Astrocyte of the cerebellum (primary cell): ENCODE measurements at regions not wholly inside any gene's neighbourhood (a gene's known extent, or its start where the extent isn't known, plus 50 kb on each side); places are given as distances from the start of the nearest gene placed in this dataset.

Experiments
- DNase-seq: peaks from one replicate; pipeline ENCODE4 v3.0.0-alpha.2; 2011; ENCODE audit warnings: low read depth
- H3K4me3 ChIP-seq: 2 replicates; pipeline ENCODE4 v1.5.1; 2011; ENCODE audit warnings: mild to moderate bottlenecking, low read depth, low read length, moderate library complexity
- CTCF ChIP-seq: IDR thresholded peaks from 2 replicates; pipeline ENCODE4 v1.5.1; 2012; ENCODE audit warnings: low read length, low read depth, moderate library complexity, mild to moderate bottlenecking; ENCODE audit errors: missing control alignments
- in situ Hi-C: cut with HindIII; loops from 2 replicates; pipeline ENCODE4 v1.10.0; 2017; ENCODE audit warnings: low sequenced_read_pairs

- in situ Hi-C loops: no loop called here
Measured at GRCh38 chr6:114579486-114579885, 236.7 kb upstream of the HS3ST5 start.

GRCh38 chr6:114577109-114577508 lies 234.3 kb upstream of the HS3ST5 start:
- TF ChIP-seq CTCF: no peak
- in situ Hi-C loops: no loop called here

More at GRCh38 chr6:114579486-114579885, 236.7 kb upstream of the HS3ST5 start:
- no peak overlapping the region for H3K4me3 ChIP-seq
- no peak for TF ChIP-seq CTCF
- no peak for DNase-seq

GRCh38 chr6:114576330-114576729 lies 233.5 kb upstream of the HS3ST5 start:
- in situ Hi-C loops: no loop called here
- no peak for TF ChIP-seq CTCF
- no peak for DNase-seq
- H3K4me3 ChIP-seq: no peak overlapping the region

More at GRCh38 chr6:114577109-114577508, 234.3 kb upstream of the HS3ST5 start:
- DNase-seq: no peak
- no peak overlapping the region for H3K4me3 ChIP-seq

GRCh38 chr6:114569669-114570068 lies 226.8 kb upstream of the HS3ST5 start:
- DNase-seq: no peak
- in situ Hi-C loops: no loop called here

GRCh38 chr6:114564302-114564933 lies 221.6 kb upstream of the HS3ST5 start:
- in situ Hi-C loops: no loop called here
- no peak for DNase-seq
- no peak overlapping the region for H3K4me3 ChIP-seq
- no peak for TF ChIP-seq CTCF

More at GRCh38 chr6:114569669-114570068, 226.8 kb upstream of the HS3ST5 start:
- no peak overlapping the region for H3K4me3 ChIP-seq
- no peak for TF ChIP-seq CTCF

GRCh38 chr6:114559419-114559818 lies 216.6 kb upstream of the HS3ST5 start:
- no peak overlapping the region for H3K4me3 ChIP-seq
- no peak for TF ChIP-seq CTCF
- no peak for DNase-seq
- in situ Hi-C loops: no loop called here
